ENCODE measurements at regions not wholly inside any gene's neighbourhood (a gene's known extent, or its start where the extent isn't known, plus 50 kb on each side); places are given as distances from the start of the nearest gene placed in this dataset.

GRCh38 chr7:53420550-53420949, 385.1 kb downstream of the POM121L12 start:
- TF ChIP-seq CTCF (IDR thresholded peaks at IDR 0.05) (no peak), POLR2A (IDR thresholded peaks at IDR 0.05) (no peak)

All from stomach (tissue), 4 donors.